8988T (cell line): ENCODE measurements at regions not wholly inside any gene's neighbourhood (a gene's known extent, or its start where the extent isn't known, plus 50 kb on each side); places are given as distances from the start of the nearest gene placed in this dataset.
A peak's percentile ranks its signal among the peaks of the same experiment; 100 is the strongest.
"Not testable (repeated sequence)": the region's sequence is repeated elsewhere in the genome, so short reads cannot be mapped to it uniquely, and the experiment has no call there.

Source experiments
- DNase-seq: peaks from one replicate; pipeline ENCODE4 v3.0.0; 2011

DNA sequence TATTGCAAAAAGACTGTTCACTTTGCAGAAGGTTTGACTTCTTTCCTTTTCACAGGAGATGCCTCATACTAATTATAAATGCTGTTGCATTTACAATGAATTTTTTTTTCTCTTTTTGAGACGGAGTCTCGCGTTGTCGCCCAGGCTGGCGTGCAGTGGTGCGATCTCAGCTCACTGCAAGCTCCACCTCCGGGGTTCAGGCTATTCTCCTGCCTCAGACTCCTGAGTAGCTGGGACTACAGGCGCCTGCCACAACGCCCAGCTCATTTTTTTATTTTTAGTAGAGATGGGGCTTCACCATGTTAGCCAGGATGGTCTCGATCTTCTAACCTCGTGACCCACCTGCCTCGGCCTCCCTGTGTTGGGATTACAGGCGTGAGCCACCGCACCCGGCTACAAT is 290.5 kb upstream of the GATB start:
- DNase-seq: not testable (repeated sequence)

DNA sequence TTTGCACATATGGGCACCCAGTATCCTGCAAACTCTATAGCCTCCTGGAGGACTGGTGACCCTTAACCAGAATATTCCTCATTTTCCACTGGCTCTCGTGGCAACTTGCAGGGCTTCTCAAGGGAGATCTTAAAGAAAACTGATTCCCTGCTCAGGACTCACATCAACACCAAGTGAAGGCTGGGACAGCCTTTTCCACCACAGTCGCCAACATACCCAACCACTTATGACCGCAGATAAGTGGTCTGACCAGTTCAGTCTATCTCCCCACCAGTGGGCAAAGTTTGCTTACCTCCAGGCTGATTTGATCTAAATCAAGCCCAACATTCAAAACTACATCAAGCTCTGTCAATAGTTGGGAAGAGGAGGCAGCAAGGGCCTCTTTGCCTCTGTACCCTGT is 289.3 kb upstream of the GATB start:
- DNase-seq: no peak

GRCh38 chr4:152047451-152047850 is 286.6 kb upstream of the GATB start:
- DNase-seq: no peak

- peak; percentile 38 for DNase-seq
Measured at GRCh38 chr4:152045807-152046571, 285.2 kb upstream of the GATB start.

GRCh38 chr4:152045449-152045806 is 284.6 kb upstream of the GATB start:
- no peak for DNase-seq

DNA sequence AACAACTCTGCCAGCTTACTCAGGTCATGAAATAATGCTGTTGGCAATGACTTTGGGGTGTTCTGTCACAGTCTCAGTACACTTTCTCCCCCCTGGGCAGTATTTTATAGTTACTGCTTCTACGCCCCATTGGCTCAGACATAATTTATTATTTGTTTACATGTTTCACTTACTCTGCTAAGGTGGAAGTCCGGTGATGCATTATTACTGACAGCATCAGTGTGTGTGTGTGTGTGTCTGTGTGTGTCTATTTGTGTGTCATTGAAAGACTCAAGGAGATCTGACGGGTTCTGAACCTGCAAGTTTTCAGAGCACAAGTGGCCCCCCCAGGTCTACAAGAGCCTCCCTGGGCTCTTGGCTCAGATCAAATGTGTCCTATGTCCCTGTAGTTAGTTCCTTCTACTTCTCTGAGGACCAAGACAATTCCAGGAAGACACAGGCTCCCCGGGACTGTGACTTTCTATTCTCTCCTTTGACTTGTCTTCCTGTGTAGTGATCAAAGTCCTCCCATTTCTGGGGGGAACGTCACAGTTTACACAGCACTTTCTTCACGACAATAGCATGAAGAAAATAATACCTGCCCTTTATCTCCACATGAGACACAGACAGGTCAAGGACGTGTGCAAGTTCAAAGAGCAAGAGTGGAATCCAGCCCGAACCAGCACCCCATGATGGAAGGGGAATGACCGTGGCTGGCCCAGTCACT is 283.7 kb upstream of the GATB start:
- no peak for DNase-seq

DNA sequence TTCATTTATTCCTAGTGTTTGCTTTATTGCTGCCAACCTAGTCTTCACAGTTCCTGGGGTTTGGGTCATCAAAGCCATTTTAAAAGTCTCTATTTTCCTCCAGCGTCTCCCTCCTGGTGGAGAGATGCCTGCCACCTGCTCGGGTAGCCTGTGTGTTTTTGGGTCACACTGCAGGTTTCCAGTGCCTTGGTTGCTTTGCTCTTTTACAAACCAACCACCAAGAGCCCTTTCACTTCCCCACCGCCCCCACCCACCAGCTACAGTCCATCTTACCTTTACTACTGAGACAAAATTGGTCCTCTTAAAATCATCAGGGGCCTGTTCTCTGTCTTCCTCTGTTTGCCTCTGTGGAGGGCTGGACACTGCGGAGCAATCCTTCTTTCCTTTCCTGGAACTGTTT is 280.5 kb upstream of the GATB start:
- no peak for DNase-seq

DNA sequence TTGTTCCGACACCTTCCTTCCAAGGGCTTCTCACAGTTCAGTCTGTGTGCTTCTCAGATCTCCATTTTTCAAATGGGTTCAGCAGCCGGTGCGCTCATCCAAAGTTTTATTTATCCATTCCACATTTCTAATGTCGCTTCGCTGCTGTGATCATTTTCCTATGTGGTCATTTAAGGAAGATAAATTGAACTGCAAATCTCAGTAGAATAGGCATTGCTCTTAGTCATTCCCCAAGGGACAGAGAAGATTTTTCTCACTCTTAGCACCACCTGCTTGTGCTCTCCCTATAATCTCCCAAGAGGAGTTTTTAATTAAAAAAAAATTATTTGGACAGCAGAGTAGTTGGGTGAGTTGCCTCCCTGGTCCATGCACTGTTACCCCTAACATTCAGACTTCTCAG is 278.9 kb upstream of the GATB start:
- no peak for DNase-seq

GRCh38 chr4:152039023-152039481 is 278.2 kb upstream of the GATB start:
- no peak for DNase-seq

GRCh38 chr4:152038238-152038637 is 277.4 kb upstream of the GATB start:
- DNase-seq: no peak

GRCh38 chr4:152037435-152037834 is 276.6 kb upstream of the GATB start:
- DNase-seq: no peak

DNA sequence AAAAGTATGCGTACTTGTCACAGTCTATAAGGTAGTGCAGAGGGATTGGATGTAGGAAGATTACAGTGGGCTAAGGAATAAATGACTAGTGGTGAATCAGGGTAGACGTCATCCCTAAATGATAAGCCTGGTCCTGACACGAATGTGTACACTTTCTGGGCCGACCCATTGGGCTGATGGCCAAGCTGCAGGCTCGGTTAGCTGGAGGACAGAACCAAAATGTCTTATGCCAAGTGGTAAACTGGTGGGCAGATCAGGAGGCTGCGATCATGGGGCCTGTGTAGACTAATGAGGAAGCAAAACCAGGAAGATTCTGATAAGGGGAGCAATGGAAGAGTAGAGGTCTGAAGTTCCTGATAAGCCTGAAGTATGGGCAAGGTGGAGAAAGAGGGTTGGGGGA is 272.8 kb upstream of the GATB start:
- no peak for DNase-seq

GRCh38 chr4:152032722-152033131 is 271.9 kb upstream of the GATB start:
- no peak for DNase-seq

GRCh38 chr4:152029631-152030030 is 268.8 kb upstream of the GATB start:
- DNase-seq: no peak

DNA sequence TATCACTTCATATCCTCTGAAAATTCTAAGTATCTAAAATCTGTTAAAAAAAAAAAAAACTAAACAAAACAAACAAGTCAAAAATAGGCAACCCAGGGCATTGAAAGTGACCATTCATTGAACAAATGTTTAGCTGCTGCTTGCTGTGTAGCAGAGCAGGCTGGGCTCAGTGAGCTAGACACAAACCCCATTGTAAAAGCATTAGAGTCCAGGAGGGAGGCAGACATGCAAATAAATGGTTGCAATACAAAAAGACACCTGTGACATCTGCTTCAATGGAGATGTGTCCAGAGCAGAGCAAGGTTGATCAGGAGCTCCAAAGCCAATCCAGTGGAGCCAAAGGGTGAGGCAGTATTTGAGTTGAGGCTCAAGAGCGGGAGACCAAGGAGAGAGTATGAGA is 267.3 kb upstream of the GATB start:
- DNase-seq: no peak

- no peak for DNase-seq
Measured at GRCh38 chr4:152024881-152025280, 264.1 kb upstream of the GATB start.

- DNase-seq: no peak
Measured at GRCh38 chr4:152023674-152024073, 262.9 kb upstream of the GATB start.

GRCh38 chr4:152022543-152022942 is 261.7 kb upstream of the GATB start:
- no peak for DNase-seq

DNA sequence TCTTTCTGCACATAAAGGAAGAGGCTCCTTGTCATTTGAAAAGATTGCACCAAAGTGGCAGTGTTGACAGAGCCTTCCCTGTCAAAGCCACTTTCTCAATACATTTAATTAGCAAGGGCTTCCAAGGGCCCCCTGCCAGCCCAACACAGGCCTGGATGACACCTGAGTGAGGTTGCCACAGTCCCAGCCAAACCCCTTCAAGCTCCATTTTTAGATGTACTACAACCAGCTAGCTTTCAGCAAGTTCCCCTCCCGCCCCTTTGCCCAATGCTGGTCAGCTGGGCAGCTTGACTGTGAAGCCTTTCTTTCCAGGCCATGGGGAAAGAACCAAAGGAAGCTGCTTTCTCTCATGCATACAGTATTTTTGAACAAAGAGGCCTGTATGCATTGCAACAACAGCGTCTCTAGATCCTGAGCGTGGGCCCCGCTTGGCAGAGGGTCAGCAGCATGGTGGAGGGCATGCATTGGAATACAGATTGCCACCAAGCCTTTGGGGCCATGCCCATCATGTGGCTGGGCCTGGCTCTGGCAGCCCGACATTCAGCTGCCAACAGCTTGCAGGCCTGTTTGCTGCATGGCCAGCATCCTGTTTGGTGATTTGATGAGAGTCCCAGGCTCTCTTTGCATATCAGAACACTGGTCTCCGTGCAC is 261.1 kb upstream of the GATB start:
- DNase-seq: no peak

- DNase-seq: no peak
Measured at GRCh38 chr4:152020073-152020472, 259.3 kb upstream of the GATB start.

DNA sequence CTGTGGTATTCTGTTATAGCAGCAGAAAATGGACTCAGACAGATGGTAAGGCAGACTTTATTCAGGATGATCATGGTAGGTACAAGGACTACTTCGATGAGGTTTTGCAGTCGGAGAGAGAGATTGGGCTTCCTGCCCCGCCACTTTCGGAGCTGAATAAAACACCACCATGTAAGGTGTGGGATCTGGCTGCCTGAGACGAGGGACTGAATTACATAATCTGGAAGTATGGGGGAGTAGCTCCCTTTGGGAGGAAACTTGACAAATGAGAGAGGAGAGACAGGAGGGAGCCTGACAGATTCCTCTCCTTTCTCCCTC is 255.5 kb upstream of the GATB start:
- no peak for DNase-seq

DNA sequence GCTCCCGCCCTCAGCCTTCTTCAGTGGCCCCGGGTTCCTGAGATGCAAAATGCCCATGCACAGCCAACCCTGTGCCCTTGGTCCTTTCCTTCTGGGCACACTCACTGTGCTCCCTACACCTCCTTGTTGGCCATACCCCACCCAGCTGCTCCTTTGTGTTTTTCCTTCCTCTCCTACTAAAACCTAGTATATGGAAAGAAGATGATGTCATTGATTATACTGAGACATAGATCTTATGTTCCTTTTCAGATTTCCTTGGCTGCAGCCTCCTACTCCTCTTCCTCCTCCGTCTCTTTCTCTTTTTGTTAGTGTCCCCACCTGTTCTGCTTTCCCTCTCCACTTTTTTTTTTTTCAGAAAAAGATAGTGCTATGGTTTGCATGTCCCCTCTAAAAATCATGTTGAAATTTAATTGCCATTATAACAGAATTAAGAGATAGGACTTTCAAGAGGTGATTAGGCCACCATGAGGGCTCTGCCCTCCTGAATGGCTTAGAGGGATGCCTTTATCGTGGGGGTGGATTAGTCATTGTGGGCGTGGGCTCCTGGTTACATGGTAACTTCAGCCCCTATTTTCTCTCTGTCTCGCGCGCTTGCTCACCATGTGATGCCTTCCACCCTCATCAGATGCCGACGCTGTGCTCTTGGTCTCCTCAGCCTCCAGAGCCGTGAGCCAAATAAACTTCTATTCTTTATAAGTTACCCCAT is 254.9 kb upstream of the GATB start:
- DNase-seq: no peak

GRCh38 chr4:152014280-152014679 is 253.5 kb upstream of the GATB start:
- DNase-seq: no peak

GRCh38 chr4:152011469-152011868 is 250.7 kb upstream of the GATB start:
- no peak for DNase-seq
